ENCODE measurements at regions not wholly inside any gene's neighbourhood (a gene's known extent, or its start where the extent isn't known, plus 50 kb on each side); places are given as distances from the start of the nearest gene placed in this dataset.

- Histone ChIP-seq H2BK12ac (ENCODE audit: low read depth, low read length) (no peak overlapping the region; the same call in 1 of the 2 replicates), H3K9me3 (ENCODE audit: insufficient read depth in 2 of 2, low read depth in 1 of 2, low read length in 1 of 2) (no peaks in the 10 kb centered on the region), H4K5ac (ENCODE audit: insufficient read length, low read depth, low read length) (no peak overlapping the region), H4K20me1 (replicated peaks in 1 of 2; ENCODE audit: control insufficient read depth in 1 of 2, insufficient read depth in 2 of 2, low read length in 2 of 2) (no peaks in the 10 kb centered on the region), H3K4me1 (replicated peaks in 1 of 4; ENCODE audit: control insufficient read depth in 3 of 4, insufficient read depth in 4 of 4, low read length in 3 of 4) (peaks cover 0 to 12% (median 2%) of the 10 kb centered on the region in 4 experiments; a peak in 4 of 7 replicates), H2BK120ac (replicated peaks; ENCODE audit: low read depth, low read length) (no peak overlapping the region), H3K14ac (ENCODE audit: insufficient read length) (no peak overlapping the region), H3K4me2 (ENCODE audit: insufficient read depth in 1 of 2, low read depth in 2 of 2, low read length in 2 of 2) (no peak overlapping the region), H3K79me2 (ENCODE audit: control insufficient read depth in 1 of 2, insufficient read depth in 2 of 2, low read length in 2 of 2) (no peaks in the 10 kb centered on the region), H2BK15ac (ENCODE audit: low read length) (peak overlapping the region; percentile 55; the same call in 1 of the 2 replicates), H3K79me1 (ENCODE audit: low read depth, low read length) (no peaks in the 10 kb centered on the region; the same call in 1 of the 2 replicates), H3K18ac (ENCODE audit: extremely low read depth, low read length) (no peak overlapping the region), H3K4me3 (ENCODE audit: extremely low read depth in 1 of 4, insufficient read depth in 2 of 4, low read depth in 3 of 4, low read length in 4 of 4) (no peak overlapping the region), H3K23ac (ENCODE audit: insufficient read length) (no peak overlapping the region), H4K8ac (ENCODE audit: extremely low read depth, insufficient read depth, low read length) (no peak overlapping the region), H3K4ac (replicated peaks; ENCODE audit: insufficient read length, low read depth, low read length) (no peak overlapping the region), H3K27me3 (replicated peaks in 1 of 4; ENCODE audit: control insufficient read depth in 3 of 4, extremely low read depth in 1 of 4, insufficient read depth in 3 of 4, low read length in 3 of 4) (no peaks in the 10 kb centered on the region), H2BK20ac (ENCODE audit: low read length) (0 out of 2 replicates have a peak overlapping the region, but pooled peaks have one; percentile 9), H2AK5ac (ENCODE audit: low read depth, low read length) (no peak overlapping the region), H3K27ac (ENCODE audit: low read depth, low read length) (no peak overlapping the region), H3K36me3 (ENCODE audit: control insufficient read depth in 2 of 4, insufficient read depth in 4 of 4, low read length in 3 of 4) (no peaks in the 10 kb centered on the region), H3K56ac (replicated peaks; ENCODE audit: insufficient read length, low read depth, low read length) (no peak overlapping the region), H2AFZ (ENCODE audit: low read length) (no peak overlapping the region), H2BK5ac (ENCODE audit: low read depth, low read length) (peak overlapping the region; percentile 44; the same call in 1 of the 2 replicates), H4K91ac (replicated peaks; ENCODE audit: insufficient read length, low read length) (no peak overlapping the region), H3K23me2 (ENCODE audit: low read depth, low read length) (no peaks in the 10 kb centered on the region), H3K9ac (replicated peaks in 1 of 4; ENCODE audit: extremely low read depth in 1 of 4, low read depth in 3 of 4, low read length in 3 of 4) (no peak overlapping the region)
- FAIRE-seq (no peak), DNase-seq (ENCODE audit: low read depth in 1 of 2, low spot score in 2 of 2) (no peak)
- ChIA-PET POLR2A (ENCODE audit: partially characterized antibody) (interaction anchor here (0.6 to 1.0 kb wide), 2 partner anchors 14 to 30 kb away, joined by 3 read pairs; no protein-coding TSS in a partner anchor), CTCF (ENCODE audit: partially characterized antibody) (interaction anchor here (0.6 to 7.7 kb wide), 13 partner anchors 8 to 99 kb away, joined by 3 to 39 read pairs (median 6); no protein-coding TSS in a partner anchor)
- WGBS, 2 experiments (ENCODE audit: extremely low coverage in 1 of 2, insufficient coverage in 1 of 2, insufficient read length in 1 of 2, insufficient replicate concordance in 2 of 2, low coverage in 1 of 2, low lambda C conversion rate in 2 of 2, missing lambda C conversion rate in 1 of 2), result 87% methylated on average over 22 of the region's 22 CpGs; no CpG with 5 or more reads in 1 of the 2 experiments
- TF ChIP-seq BACH1 (IDR thresholded peaks at IDR 0.05; ENCODE audit: low read length) (no peak), SP2 (IDR thresholded peaks at IDR 0.05; ENCODE audit: low read length) (no peak), ATF2 (IDR thresholded peaks at IDR 0.05; ENCODE audit: low read length) (no peak), NANOG (IDR thresholded peaks at IDR 0.05; ENCODE audit: insufficient read depth, low read depth, low read length, poor library complexity, severe bottlenecking) (no peak), RNF2 (IDR thresholded peaks at IDR 0.05; ENCODE audit: borderline replicate concordance, low read depth, low read length, missing control alignments, poor library complexity, severe bottlenecking) (no peak), JUND (IDR thresholded peaks at IDR 0.05; ENCODE audit: low read length) (no peak)
- TF ChIP-seq, protein P1, sequence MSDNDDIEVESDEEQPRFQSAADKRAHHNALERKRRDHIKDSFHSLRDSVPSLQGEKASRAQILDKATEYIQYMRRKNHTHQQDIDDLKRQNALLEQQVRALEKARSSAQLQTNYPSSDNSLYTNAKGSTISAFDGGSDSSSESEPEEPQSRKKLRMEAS (IDR thresholded peaks at IDR 0.05), result no peak
- TF ChIP-seq, protein P2, sequence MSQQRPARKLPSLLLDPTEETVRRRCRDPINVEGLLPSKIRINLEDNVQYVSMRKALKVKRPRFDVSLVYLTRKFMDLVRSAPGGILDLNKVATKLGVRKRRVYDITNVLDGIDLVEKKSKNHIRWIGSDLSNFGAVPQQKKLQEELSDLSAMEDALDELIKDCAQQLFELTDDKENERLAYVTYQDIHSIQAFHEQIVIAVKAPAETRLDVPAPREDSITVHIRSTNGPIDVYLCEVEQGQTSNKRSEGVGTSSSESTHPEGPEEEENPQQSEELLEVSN (IDR thresholded peaks at IDR 0.05), result no peak
These were observed 100.0 kb upstream of the LINGO1 start for GRCh38 chr15:77732514-77733335.

Data from H1 (cell line).